Activated T-cell treated with anti-CD3 and anti-CD28 coated beads, Interleukin-2, amount 50 U/mL, for 72 hours (primary cell): ENCODE measurements at regions not wholly inside any gene's neighbourhood (a gene's known extent, or its start where the extent isn't known, plus 50 kb on each side); places are given as distances from the start of the nearest gene placed in this dataset.

Source experiments
- ATAC-seq, 2 donors: fragments of 150-1000 bp; cut with Tn5 transposase; replicated peaks in 1 of 2; 2 replicates each; pipeline ENCODE4 v1.10.0; 2021; ENCODE audit warnings: moderate library complexity in 2 of 2, mild to moderate bottlenecking in 1 of 2
- DNase-seq, 2 donors: peaks; one replicate each; pipeline ENCODE4 v3.0.0; 2021 to 2022; ENCODE audit warnings: mixed read lengths in 1 of 2
- H3K27ac Mint-ChIP-seq: one replicate; pipeline ENCODE4 v1.8.0; 2022; ENCODE audit warnings: mild to moderate bottlenecking, moderate library complexity, mixed read lengths
- H3K27me3 Mint-ChIP-seq: one replicate; pipeline ENCODE4 v1.8.0; 2022; ENCODE audit warnings: low read depth, mixed read lengths
- H3K36me3 Mint-ChIP-seq, 2 donors: one replicate each; pipeline ENCODE4 v1.8.0; 2022; ENCODE audit warnings: mixed read lengths in 2 of 2, mild to moderate bottlenecking in 1 of 2; ENCODE audit not compliant: insufficient read depth in 2 of 2
- H3K4me1 Mint-ChIP-seq: one replicate; pipeline ENCODE4 v1.8.0; 2022; ENCODE audit warnings: low read depth, mixed read lengths
- H3K4me3 Mint-ChIP-seq, 2 donors: one replicate each; pipeline ENCODE4 v1.8.0; 2022; ENCODE audit warnings: mild to moderate bottlenecking in 2 of 2, mixed read lengths in 2 of 2, moderate library complexity in 2 of 2
- H3K9me3 Mint-ChIP-seq, 2 donors: one replicate each; pipeline ENCODE4 v1.8.0; 2022; ENCODE audit warnings: mixed read lengths in 2 of 2

DNA sequence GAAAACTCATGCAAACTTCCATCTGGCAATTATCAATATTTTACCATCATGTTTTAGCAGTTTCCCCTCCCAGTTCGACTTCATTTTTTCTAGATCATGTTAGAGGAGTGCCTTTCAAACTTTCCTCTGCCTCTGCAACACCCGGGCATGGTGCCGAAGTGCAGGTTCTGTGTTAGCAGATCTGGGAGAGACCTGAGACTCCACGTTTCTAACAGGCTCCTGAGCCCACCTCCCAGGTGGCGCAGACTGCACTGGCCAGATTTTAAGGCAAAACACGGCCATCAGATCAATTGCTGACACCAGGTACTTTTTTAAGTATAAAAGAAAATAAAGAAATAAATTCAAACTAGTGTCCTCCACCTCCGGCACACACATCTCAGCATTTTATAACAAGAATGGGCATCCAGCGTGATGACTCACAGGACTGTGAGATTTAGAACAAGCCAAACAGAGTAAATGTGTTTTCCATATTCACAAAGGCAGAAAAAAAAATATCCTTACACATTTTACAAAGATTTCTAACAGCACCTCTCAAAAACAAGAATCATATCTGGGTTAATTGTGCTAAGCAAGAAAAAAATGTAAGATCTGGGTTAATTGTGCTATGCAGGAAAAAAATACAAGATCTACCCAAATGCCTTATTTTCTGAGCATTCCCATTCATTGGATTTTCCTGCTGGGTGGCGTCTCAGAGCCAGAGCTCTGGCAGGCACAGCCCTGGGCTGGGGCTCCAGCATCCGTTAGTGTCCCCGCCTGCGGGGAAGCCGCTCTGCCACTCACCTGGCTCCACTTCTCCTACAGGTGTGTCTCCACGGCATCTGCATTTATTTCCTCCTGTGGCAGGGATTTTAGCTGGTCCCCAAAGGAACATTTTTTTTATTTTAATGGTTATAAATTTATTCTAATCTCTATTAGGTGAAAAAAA lies 127.9 kb upstream of the SOX1 start:
- no peaks in the 10 kb centered on the region for H3K36me3 Mint-ChIP-seq
- DNase-seq: no peak
- H3K4me1 Mint-ChIP-seq: no peaks in the 10 kb centered on the region
- no peak overlapping the region for H3K27ac Mint-ChIP-seq
- no peak overlapping the region for H3K4me3 Mint-ChIP-seq
- peaks cover 8% of the 10 kb centered on the region for H3K27me3 Mint-ChIP-seq
- H3K9me3 Mint-ChIP-seq: peaks cover 0 to 2% of the 10 kb centered on the region in 2 donors
- no peak for ATAC-seq

DNA sequence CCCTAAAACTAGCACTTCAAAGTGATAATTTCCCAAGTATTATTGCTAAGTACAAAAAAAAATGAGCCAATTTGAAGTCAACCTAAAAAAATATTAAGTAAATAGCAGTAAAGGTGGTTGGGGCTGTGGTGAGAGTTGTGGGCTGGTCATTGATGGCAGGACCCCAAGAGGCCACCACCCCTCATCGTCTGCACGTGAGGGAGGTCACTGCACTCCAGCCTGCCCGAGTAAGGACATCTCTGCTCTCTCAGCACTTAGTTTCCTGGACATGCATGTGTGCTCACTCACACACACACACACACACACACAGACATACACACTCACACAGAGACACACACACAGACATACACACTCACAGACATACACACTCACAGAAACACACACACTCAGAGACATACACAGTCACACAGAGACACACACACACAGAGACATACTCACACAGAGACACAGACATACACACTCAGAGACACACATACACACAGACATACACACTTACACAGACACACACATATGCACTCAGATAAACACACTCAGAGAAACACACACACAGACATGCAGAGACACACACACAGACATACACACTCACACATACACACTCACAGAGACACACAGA lies 127.2 kb upstream of the SOX1 start:
- H3K4me3 Mint-ChIP-seq: no peak overlapping the region
- no peak overlapping the region for H3K27ac Mint-ChIP-seq
- ATAC-seq (no peak), DNase-seq (no peak)
- peaks cover 8% of the 10 kb centered on the region for H3K27me3 Mint-ChIP-seq
- H3K36me3 Mint-ChIP-seq: no peaks in the 10 kb centered on the region
- no peaks in the 10 kb centered on the region for H3K4me1 Mint-ChIP-seq
- no peaks in the 10 kb centered on the region for H3K9me3 Mint-ChIP-seq

DNA sequence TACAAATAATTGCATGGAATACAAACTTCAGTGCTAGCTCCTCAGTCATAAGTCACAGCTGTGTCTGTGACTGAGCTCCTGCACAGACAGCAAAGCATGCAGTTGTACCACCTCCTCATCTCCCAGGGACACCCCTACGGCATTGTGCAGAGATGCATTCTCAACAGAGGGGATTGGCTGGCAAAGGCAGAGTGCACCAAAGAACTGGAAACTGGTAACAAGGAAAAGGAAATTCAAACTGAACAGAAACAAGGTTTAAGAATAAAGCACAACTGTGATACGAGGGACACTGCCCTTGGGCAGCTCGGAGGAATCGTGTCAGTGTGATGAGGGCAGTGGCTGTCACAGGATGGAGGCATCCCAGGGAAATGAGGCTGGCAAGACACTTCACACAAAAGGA lies 126.1 kb upstream of the SOX1 start:
- DNase-seq: no peak
- Mint-ChIP-seq H3K36me3 (no peaks in the 10 kb centered on the region), H3K9me3 (no peaks in the 10 kb centered on the region), H3K27me3 (peaks cover 8% of the 10 kb centered on the region), H3K4me3 (no peak overlapping the region), H3K4me1 (no peaks in the 10 kb centered on the region), H3K27ac (no peak overlapping the region)
- no peak for ATAC-seq

DNA sequence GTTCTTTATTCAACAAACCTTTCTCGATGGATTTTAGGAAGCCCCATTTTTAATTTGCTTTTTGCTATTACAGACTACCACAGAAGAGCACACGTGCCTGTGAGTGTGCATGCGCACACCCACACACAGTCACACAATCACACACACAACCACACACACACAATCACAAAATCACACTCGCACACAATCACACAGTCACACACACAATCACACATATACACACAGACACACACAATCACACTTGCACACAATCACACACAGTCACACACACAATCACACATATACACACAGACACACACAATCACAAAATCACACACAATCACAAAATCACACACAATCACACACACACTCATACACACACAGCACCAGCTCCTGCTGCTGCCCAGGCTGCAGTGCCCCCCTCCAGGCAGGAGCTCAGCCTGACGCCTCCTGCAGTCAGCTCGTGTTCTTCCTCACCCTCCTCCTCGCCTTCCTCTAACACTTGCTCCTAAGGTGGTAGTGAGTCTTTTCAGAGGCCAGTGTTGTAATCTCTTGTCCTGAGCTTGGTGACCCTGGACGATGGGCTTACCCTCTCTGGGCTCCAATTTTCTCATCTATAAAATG lies 125.0 kb upstream of the SOX1 start:
- no peaks in the 10 kb centered on the region for H3K4me1 Mint-ChIP-seq
- ATAC-seq (no peak), DNase-seq (no peak)
- H3K4me3 Mint-ChIP-seq: no peak overlapping the region
- no peaks in the 10 kb centered on the region for H3K36me3 Mint-ChIP-seq
- H3K27me3 Mint-ChIP-seq: peaks cover 8% of the 10 kb centered on the region
- H3K27ac Mint-ChIP-seq: no peak overlapping the region
- H3K9me3 Mint-ChIP-seq: no peaks in the 10 kb centered on the region

DNA sequence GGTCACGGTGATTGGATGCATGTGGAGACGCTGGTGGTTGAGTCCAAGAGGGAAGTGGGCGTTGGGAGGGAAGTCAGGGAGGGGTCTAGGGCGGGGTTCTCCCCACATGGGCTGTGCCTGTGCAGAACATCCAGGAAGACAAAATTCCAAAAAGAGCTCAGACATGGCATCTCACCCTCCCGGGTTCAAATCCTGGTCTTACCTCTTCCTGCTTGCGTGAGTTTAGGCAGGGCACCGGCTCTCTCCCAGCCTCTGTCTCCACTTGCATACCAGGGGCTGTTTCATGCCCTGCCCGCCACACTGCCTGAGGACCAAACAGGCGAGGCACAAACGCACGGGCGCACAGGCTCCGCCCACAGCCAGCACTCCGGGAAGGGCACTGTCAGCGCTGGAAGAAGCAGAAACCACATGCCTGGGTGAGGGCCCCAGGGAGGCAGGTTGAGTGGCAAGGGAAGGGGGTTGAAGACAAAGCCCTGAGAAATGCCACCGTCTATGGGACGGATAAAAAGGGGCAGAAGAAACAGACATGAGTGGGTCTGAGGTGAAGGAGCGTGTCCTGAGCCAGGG lies 123.6 kb upstream of the SOX1 start:
- Mint-ChIP-seq H3K4me3 (no peak overlapping the region), H3K9me3 (no peaks in the 10 kb centered on the region), H3K27ac (no peak overlapping the region), H3K4me1 (no peaks in the 10 kb centered on the region), H3K36me3 (no peaks in the 10 kb centered on the region), H3K27me3 (peaks cover 8% of the 10 kb centered on the region)
- DNase-seq (no peak), ATAC-seq (no peak)

DNA sequence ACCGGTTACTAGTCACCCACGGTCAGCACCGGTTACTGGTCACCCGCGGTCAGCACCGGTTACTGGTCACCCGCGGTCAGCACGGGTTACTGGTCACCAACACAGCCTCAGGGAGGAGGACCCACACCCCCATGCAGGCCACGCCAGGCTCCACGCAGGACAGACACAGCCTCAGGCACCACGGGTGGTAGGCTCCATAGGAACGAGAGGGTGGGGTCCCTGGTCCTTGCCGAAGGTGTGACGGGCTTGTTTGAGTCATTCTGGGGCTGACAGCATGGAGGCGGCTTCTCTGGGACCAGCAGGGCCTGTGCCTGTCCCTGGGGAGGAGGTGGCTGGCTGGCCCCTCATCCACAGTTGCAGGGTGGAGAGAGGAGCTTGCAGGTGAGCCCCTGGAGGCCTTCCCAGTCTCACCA lies 122.8 kb upstream of the SOX1 start:
- Mint-ChIP-seq H3K27me3 (peaks cover 8% of the 10 kb centered on the region), H3K27ac (no peak overlapping the region), H3K4me1 (no peaks in the 10 kb centered on the region), H3K9me3 (no peaks in the 10 kb centered on the region), H3K36me3 (no peaks in the 10 kb centered on the region), H3K4me3 (no peak overlapping the region)
- no peak for ATAC-seq
- DNase-seq: no peak

DNA sequence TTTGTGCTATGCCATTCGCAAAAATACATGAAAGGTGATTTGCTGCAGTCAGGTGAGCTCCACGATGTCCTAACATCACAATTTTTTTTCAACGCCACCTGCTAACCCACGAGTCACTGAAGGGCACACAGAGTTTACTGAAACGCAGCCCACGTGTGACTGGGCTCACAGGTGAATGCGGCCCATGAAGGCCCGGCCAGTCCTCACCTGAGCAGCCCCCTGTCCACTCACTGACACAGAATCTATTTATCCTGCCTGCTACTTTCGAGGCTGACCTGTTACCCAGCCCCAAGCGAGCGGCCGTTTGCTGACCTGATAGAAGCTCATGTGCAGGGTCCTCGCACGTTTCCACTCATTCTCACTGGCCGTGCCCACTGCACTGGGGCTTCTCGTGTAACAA lies 121.9 kb upstream of the SOX1 start:
- no peak overlapping the region for H3K4me3 Mint-ChIP-seq
- no peak overlapping the region for H3K27ac Mint-ChIP-seq
- DNase-seq: no peak
- no peaks in the 10 kb centered on the region for H3K9me3 Mint-ChIP-seq
- no peaks in the 10 kb centered on the region for H3K36me3 Mint-ChIP-seq
- ATAC-seq: no peak
- H3K27me3 Mint-ChIP-seq: peaks cover 4% of the 10 kb centered on the region
- H3K4me1 Mint-ChIP-seq: no peaks in the 10 kb centered on the region

DNA sequence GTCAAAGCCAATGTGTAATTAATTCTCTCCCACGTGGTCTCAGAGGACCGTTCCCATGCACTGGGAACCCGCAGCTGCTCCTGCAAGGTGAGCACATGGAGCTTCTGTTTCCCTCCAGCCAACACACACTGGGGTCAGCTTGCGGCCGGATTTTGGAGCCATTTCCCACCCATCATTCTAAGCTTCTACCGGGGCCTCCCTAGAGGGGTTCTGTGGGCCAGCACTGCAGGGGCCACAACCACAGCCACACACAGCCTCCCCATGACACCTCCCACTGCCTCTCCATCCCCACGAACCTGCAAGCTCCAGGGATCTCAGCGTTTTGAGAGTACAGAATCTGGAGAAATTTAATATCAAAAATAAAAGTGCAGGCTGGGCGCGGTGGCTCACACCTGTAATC lies 120.7 kb upstream of the SOX1 start:
- no peak overlapping the region for H3K4me3 Mint-ChIP-seq
- ATAC-seq (no peak), DNase-seq (no peak)
- no peaks in the 10 kb centered on the region for H3K27me3 Mint-ChIP-seq
- H3K4me1 Mint-ChIP-seq: no peaks in the 10 kb centered on the region
- no peak overlapping the region for H3K27ac Mint-ChIP-seq
- peaks cover 0 to 3% of the 10 kb centered on the region in 2 donors for H3K9me3 Mint-ChIP-seq
- no peaks in the 10 kb centered on the region for H3K36me3 Mint-ChIP-seq

DNA sequence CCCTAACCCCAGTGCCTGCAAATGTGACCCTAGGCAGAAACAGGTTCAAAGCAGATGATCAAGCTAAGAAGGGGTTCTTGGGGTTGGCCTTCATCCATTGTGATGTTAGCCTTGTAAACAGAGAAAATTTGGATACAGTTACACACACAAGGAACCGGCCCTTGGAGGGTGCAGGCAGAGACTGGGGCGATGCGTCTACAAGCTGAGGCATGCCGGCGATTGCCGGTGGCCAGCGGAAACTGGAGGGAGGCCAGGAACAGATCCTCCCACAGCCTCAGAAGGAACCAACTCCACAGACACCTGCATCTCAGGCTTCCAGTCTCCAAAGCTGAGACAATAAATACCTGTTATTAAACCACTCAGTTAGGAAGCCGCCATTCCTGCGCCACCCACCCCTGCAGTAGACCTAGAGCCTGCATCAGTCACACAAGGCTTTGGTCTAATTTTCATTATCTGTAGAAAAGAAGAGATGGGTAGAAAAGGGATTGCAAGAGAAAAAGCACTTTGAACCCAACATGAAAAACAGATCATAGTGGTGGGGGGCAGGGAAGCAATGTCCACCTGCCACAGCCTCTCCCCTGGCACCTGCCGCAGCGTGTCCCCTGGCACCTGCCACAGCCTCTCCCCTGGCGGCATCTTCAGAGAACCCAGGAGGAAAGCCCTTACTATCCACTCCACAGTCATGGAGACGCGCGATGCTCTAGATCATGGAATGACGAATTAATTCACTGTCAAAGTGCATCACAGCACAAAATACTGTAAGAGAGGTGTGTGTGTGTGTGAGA lies 119.7 kb upstream of the SOX1 start:
- no peaks in the 10 kb centered on the region for H3K4me1 Mint-ChIP-seq
- H3K27me3 Mint-ChIP-seq: no peaks in the 10 kb centered on the region
- H3K9me3 Mint-ChIP-seq: peaks cover 0 to 3% of the 10 kb centered on the region in 2 donors
- no peak for ATAC-seq
- H3K27ac Mint-ChIP-seq: no peak overlapping the region
- DNase-seq: no peak
- no peak overlapping the region for H3K4me3 Mint-ChIP-seq
- H3K36me3 Mint-ChIP-seq: no peaks in the 10 kb centered on the region

DNA sequence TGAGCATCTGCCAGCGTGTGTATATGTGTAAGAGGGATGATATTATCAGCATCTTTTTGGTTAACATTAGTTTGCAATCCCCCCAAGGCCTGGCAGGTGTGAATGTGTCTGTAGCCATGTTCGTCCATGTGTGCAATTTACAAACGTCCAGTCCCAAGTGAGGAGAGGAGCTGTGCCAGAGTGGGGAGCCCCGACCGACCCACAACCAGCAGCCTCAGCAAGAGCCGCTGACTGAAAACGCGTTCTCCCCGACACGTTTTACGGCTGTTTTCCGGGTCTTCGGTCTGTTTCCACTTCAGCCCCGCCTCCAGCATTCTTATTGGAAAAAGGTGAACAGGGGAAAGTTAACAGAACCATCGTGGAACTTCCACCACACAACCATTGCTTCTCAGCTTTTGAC lies 119.1 kb upstream of the SOX1 start:
- Mint-ChIP-seq H3K27me3 (no peaks in the 10 kb centered on the region), H3K36me3 (no peaks in the 10 kb centered on the region), H3K9me3 (peaks cover 0 to 3% of the 10 kb centered on the region in 2 donors), H3K4me3 (no peak overlapping the region), H3K4me1 (no peaks in the 10 kb centered on the region), H3K27ac (no peak overlapping the region)
- ATAC-seq (no peak), DNase-seq (no peak)

DNA sequence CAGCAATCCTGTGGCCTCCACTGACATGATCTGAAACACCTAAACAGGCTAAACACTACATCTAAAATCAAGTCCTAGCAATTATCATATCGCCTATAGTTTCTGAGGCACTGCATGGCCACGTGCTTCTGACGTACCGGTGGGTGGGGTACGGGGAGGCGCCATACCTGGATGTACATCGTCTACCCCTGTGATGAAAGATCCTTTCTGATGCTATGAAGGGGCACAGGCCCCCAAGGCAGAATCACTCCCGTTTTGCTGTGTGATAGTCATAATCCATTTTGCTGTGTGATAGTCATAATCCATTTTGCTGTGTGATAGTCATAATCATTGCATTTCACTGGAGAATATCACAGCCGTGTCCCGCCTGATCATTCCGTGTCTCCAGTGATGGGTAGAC lies 118.7 kb upstream of the SOX1 start:
- no peak for ATAC-seq
- no peak for DNase-seq
- Mint-ChIP-seq H3K4me3 (no peak overlapping the region), H3K36me3 (no peaks in the 10 kb centered on the region), H3K4me1 (no peaks in the 10 kb centered on the region), H3K9me3 (peaks cover 0 to 3% of the 10 kb centered on the region in 2 donors), H3K27ac (no peak overlapping the region), H3K27me3 (no peaks in the 10 kb centered on the region)

DNA sequence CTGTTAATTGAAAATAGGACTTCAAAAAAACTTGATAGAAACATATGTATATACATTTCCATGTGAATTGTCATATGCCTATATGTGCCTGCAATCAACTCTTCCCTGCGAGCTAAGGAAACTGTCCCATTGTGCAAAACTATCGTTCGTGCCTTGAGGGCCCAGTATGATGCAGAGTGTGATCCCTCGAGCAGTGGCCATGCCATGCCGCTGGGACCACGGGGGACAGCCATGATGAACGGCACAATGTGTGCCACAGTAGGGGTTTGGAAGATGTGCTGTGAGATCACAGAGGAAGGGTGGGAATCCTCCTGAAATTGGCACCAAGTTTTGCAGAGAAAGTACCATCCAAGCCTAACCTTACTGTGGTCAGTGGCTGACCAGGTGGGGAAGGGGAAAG lies 118.1 kb upstream of the SOX1 start:
- no peak overlapping the region for H3K4me3 Mint-ChIP-seq
- no peak overlapping the region for H3K27ac Mint-ChIP-seq
- H3K9me3 Mint-ChIP-seq: peaks cover 0 to 3% of the 10 kb centered on the region in 2 donors
- H3K4me1 Mint-ChIP-seq: no peaks in the 10 kb centered on the region
- H3K27me3 Mint-ChIP-seq: no peaks in the 10 kb centered on the region
- no peak for ATAC-seq
- DNase-seq: no peak
- H3K36me3 Mint-ChIP-seq: no peaks in the 10 kb centered on the region

DNA sequence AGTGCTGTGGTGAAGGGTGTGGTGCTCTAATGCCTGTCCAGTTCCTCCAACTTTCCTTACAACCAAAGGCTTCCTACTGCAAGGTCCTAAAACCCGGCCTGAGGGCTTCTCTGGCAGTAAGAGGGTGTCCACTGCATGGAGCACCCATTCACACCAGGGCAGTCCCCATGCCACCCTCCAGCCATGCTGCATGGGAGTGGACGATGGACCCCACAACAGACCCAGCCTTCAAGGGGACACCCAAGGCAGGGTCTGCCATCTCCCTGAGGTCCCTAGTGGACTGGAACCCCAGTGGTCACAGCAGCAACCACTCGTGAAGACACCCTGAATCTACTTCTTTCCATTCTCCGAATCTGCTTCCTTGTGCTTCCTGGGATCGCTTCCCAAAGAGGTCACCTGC lies 117.6 kb upstream of the SOX1 start:
- H3K36me3 Mint-ChIP-seq: no peaks in the 10 kb centered on the region
- H3K4me1 Mint-ChIP-seq: no peaks in the 10 kb centered on the region
- H3K27me3 Mint-ChIP-seq: no peaks in the 10 kb centered on the region
- H3K4me3 Mint-ChIP-seq: no peak overlapping the region
- ATAC-seq: no peak
- H3K27ac Mint-ChIP-seq: no peak overlapping the region
- H3K9me3 Mint-ChIP-seq: peaks cover 0 to 3% of the 10 kb centered on the region in 2 donors
- no peak for DNase-seq
